WTC11 (cell line): ENCODE measurements at regions not wholly inside any gene's neighbourhood (a gene's known extent, or its start where the extent isn't known, plus 50 kb on each side); places are given as distances from the start of the nearest gene placed in this dataset.

ENCODE experiments used
- ATAC-seq: fragments of 200-7000 bp; cut with Tn5 transposase; 2 replicates; pipeline ENCODE4 v1.10.0; 2021; ENCODE audit warnings: mild to moderate bottlenecking, moderate library complexity
- CTCF ChIA-PET: fragments of 300-600 bp; sonication (Branson Sonifier 250); formaldehyde crosslinking; loops from one replicate; lab custom pipeline; 2021; ENCODE audit warnings: antibody characterized with exemption; lab: Charles Lee
- POLR2A ChIA-PET: fragments of 350-600 bp; sonication (Branson Sonifier 250); formaldehyde crosslinking; loops from one replicate; lab custom pipeline; 2021; ENCODE audit warnings: antibody characterized with exemption; lab: Charles Lee
- DNase-seq: peaks from one replicate; pipeline ENCODE4 v3.0.0; 2021; ENCODE audit warnings: low spot score
- H3K27ac Mint-ChIP-seq: 2 replicates; pipeline ENCODE4 v1.8.0; 2021; ENCODE audit warnings: mixed read lengths
- H3K27me3 Mint-ChIP-seq: 2 replicates; pipeline ENCODE4 v1.8.0; 2021; ENCODE audit warnings: low read depth, mild to moderate bottlenecking, moderate library complexity, mixed read lengths
- H3K36me3 Mint-ChIP-seq: 2 replicates; pipeline ENCODE4 v1.8.0; 2021; ENCODE audit warnings: mixed read lengths
- H3K4me1 Mint-ChIP-seq: 2 replicates; pipeline ENCODE4 v1.8.0; 2022; ENCODE audit warnings: mixed read lengths
- H3K4me3 Mint-ChIP-seq: 2 replicates; pipeline ENCODE4 v1.8.0; 2021; ENCODE audit warnings: mild to moderate bottlenecking, moderate library complexity, mixed read lengths
- H3K9me3 Mint-ChIP-seq: 2 replicates; pipeline ENCODE4 v1.8.0; 2021; ENCODE audit warnings: mixed read lengths
- ATF1 ChIP-seq: sonication (generic); formaldehyde crosslinking; IDR thresholded peaks from 2 replicates; pipeline ENCODE4 v1.8.1; 2023; ENCODE audit warnings: mild to moderate bottlenecking, moderate library complexity, missing genetic modification reagents
- CBFB ChIP-seq: sonication (generic); formaldehyde crosslinking; IDR thresholded peaks from 2 replicates; pipeline ENCODE4 v1.8.1; 2022; ENCODE audit warnings: mild to moderate bottlenecking, low read depth, missing genetic modification reagents
- EMX1 ChIP-seq: fragments of 250-450 bp; sonication (Bioruptor Pico); IDR thresholded peaks from 2 replicates; pipeline ENCODE4 v1.8.0; 2021; ENCODE audit warnings: mild to moderate bottlenecking
- ESRRA ChIP-seq: sonication (generic); formaldehyde crosslinking; IDR thresholded peaks from 2 replicates; pipeline ENCODE4 v1.8.1; 2022; ENCODE audit warnings: mild to moderate bottlenecking, missing genetic modification reagents, borderline replicate concordance
- ETV6 ChIP-seq: sonication (generic); formaldehyde crosslinking; IDR thresholded peaks from 2 replicates; pipeline ENCODE4 v1.8.1; 2022; ENCODE audit warnings: mild to moderate bottlenecking, missing genetic modification reagents
- FOXJ3 ChIP-seq: sonication (generic); formaldehyde crosslinking; IDR thresholded peaks from 2 replicates; pipeline ENCODE4 v1.9.0; 2021; ENCODE audit warnings: missing genetic modification reagents, mild to moderate bottlenecking, borderline replicate concordance
- MYBL2 ChIP-seq: sonication (generic); formaldehyde crosslinking; IDR thresholded peaks from 2 replicates; pipeline ENCODE4 v1.8.1; 2023; ENCODE audit warnings: mild to moderate bottlenecking, moderate library complexity, missing genetic modification reagents
- NR1H2 ChIP-seq: sonication (generic); formaldehyde crosslinking; IDR thresholded peaks from 2 replicates; pipeline ENCODE4 v1.9.0; 2021; ENCODE audit warnings: mild to moderate bottlenecking, moderate library complexity, missing genetic modification reagents
- SMAD4 ChIP-seq: sonication (generic); formaldehyde crosslinking; IDR thresholded peaks from 2 replicates; pipeline ENCODE4 v1.8.0; 2022; ENCODE audit warnings: mild to moderate bottlenecking, missing genetic modification reagents
- TCF7 ChIP-seq: sonication (generic); formaldehyde crosslinking; IDR thresholded peaks from 2 replicates; pipeline ENCODE4 v1.8.0; 2022; ENCODE audit warnings: mild to moderate bottlenecking, low read depth, missing genetic modification reagents, moderate library complexity
- ZNF219 ChIP-seq: sonication (generic); formaldehyde crosslinking; IDR thresholded peaks from 2 replicates; pipeline ENCODE4 v1.8.0; 2023; ENCODE audit warnings: missing genetic modification reagents, mild to moderate bottlenecking, borderline replicate concordance
- ZNF263 ChIP-seq: sonication (generic); formaldehyde crosslinking; IDR thresholded peaks from 2 replicates; pipeline ENCODE4 v1.8.1; 2022; ENCODE audit warnings: low read depth, mild to moderate bottlenecking, moderate library complexity, missing genetic modification reagents
- TF ChIP-seq, protein P1 (sequence below): sonication (generic); formaldehyde crosslinking; conservative IDR thresholded peaks from 2 replicates; pipeline ENCODE4 v1.8.1; 2022; ENCODE audit warnings: mild to moderate bottlenecking, missing genetic modification reagents
- TF ChIP-seq, protein P2 (sequence below): sonication (generic); formaldehyde crosslinking; IDR thresholded peaks from 2 replicates; pipeline ENCODE4 v1.8.0; 2022; ENCODE audit warnings: mild to moderate bottlenecking, missing genetic modification reagents
- TF ChIP-seq, protein P3 (sequence below): fragments of 250-450 bp; sonication (Bioruptor Pico); IDR thresholded peaks from 2 replicates; pipeline ENCODE4 v1.9.0; 2021; ENCODE audit warnings: moderate library complexity, mild to moderate bottlenecking, inconsistent platforms, borderline replicate concordance
- TF ChIP-seq, protein P4 (sequence below): fragments of 250-450 bp; sonication (Bioruptor Pico); IDR thresholded peaks from 2 replicates; pipeline ENCODE4 v1.9.0; 2021; ENCODE audit warnings: mild to moderate bottlenecking
- TF ChIP-seq, protein P5 (sequence below): sonication (generic); formaldehyde crosslinking; IDR thresholded peaks from 2 replicates; pipeline ENCODE4 v1.8.1; 2023; ENCODE audit warnings: mild to moderate bottlenecking, moderate library complexity, missing genetic modification reagents
- TF ChIP-seq, protein P6 (sequence below): sonication (generic); formaldehyde crosslinking; IDR thresholded peaks from 2 replicates; pipeline ENCODE4 v1.8.1; 2022; ENCODE audit warnings: low read depth, missing genetic modification reagents, borderline replicate concordance
- TF ChIP-seq, protein P7 (sequence below): sonication (generic); formaldehyde crosslinking; IDR thresholded peaks from 2 replicates; pipeline ENCODE4 v1.8.1; 2022; ENCODE audit warnings: mild to moderate bottlenecking, missing genetic modification reagents, moderate library complexity, borderline replicate concordance
- TF ChIP-seq, protein P8 (sequence below): sonication (generic); formaldehyde crosslinking; IDR thresholded peaks from 2 replicates; pipeline ENCODE4 v1.8.0; 2022; ENCODE audit warnings: mild to moderate bottlenecking, missing genetic modification reagents

DNA sequence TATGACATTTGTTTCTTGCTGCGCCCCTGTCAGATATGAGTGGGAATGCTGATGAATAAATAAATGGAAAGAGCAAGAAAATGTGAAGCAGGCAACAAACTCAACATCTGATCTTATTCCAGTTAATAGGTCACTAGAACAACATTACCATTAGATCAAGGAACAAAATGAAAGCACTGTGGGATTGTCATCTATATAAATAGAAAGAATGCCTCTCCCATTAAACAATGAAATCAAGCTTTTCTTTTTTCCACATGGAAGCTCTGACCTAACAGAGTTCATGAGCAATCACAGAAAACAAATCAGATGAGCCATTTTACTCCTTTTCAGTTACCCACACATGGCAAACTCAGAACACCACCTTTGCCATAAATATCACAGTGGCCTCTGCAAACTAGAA, 354.8 kb downstream of the SUCLA2 start:
- H3K4me3 Mint-ChIP-seq, result no peak overlapping the region
- no peak for ATAC-seq
- CTCF ChIA-PET, result no interaction called here
- no peak overlapping the region for H3K27ac Mint-ChIP-seq
- H3K36me3 Mint-ChIP-seq, result no peaks in the 10 kb centered on the region
- no peaks in the 10 kb centered on the region for H3K9me3 Mint-ChIP-seq
- POLR2A ChIA-PET, result no interaction called here
- H3K27me3 Mint-ChIP-seq, result no peaks in the 10 kb centered on the region
- TF ChIP-seq, protein P1, sequence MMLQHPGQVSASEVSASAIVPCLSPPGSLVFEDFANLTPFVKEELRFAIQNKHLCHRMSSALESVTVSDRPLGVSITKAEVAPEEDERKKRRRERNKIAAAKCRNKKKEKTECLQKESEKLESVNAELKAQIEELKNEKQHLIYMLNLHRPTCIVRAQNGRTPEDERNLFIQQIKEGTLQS, result no peak
- TF ChIP-seq, protein P2, sequence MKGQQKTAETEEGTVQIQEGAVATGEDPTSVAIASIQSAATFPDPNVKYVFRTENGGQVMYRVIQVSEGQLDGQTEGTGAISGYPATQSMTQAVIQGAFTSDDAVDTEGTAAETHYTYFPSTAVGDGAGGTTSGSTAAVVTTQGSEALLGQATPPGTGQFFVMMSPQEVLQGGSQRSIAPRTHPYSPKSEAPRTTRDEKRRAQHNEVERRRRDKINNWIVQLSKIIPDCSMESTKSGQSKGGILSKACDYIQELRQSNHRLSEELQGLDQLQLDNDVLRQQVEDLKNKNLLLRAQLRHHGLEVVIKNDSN (CRISPR knock-in tag), result no peak
- TF ChIP-seq FOXJ3 (CRISPR knock-in tag), result no peak
- TF ChIP-seq TCF7 (CRISPR knock-in tag), result no peak
- TF ChIP-seq NR1H2 (CRISPR knock-in tag), result no peak
- TF ChIP-seq SMAD4 (CRISPR knock-in tag), result no peak
- TF ChIP-seq, protein P3, sequence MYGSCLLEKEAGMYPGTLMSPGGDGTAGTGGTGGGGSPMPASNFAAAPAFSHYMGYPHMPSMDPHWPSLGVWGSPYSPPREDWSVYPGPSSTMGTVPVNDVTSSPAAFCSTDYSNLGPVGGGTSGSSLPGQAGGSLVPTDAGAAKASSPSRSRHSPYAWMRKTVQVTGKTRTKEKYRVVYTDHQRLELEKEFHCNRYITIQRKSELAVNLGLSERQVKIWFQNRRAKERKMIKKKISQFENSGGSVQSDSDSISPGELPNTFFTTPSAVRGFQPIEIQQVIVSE (CRISPR knock-in tag), result no peak
- H3K4me1 Mint-ChIP-seq, result no peaks in the 10 kb centered on the region
- DNase-seq, result no peak

DNA sequence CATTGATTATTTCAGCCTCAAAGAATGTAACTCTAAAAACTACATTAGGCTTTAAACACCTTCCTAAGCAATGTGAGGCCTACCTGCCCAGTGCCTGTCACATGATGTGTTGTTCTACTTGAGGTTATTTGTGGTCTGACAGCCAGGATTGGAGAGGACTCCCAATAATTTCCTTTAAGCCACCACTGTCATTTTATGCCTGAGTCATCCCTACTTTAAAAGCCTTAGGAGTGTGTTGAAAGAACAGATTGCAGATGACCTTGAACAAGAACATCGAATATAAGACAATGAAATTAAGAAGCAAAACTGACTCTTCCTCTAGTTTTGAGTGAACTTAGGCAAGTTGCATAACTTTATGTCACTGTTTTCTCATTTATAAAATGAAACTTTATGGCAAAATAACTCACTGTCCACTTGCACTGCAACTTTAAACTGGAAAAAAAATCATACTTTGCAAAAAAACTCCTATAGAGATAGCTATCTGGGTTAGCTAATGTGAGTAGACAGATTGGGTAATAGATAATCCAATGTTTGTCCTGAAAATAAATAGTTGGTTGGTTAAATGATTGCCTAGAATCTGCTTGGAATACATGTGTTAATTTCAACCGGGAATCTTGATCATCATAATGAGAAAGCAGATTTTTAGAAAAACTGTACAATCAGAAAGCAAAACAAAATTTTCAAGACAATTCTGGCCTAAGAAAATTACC, 361.2 kb downstream of the SUCLA2 start:
- POLR2A ChIA-PET, result no interaction called here
- ATAC-seq (no peak), DNase-seq (no peak)
- Mint-ChIP-seq H3K36me3 (peaks cover 10% of the 10 kb centered on the region), H3K9me3 (peaks cover 23% of the 10 kb centered on the region), H3K27ac (no peak overlapping the region), H3K4me3 (no peak overlapping the region), H3K27me3 (no peaks in the 10 kb centered on the region; the same call in 1 of the 2 replicates), H3K4me1 (no peaks in the 10 kb centered on the region)
- CTCF ChIA-PET, result no interaction called here
- TF ChIP-seq, protein P4, sequence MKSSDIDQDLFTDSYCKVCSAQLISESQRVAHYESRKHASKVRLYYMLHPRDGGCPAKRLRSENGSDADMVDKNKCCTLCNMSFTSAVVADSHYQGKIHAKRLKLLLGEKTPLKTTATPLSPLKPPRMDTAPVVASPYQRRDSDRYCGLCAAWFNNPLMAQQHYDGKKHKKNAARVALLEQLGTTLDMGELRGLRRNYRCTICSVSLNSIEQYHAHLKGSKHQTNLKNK, result no peak
- TF ChIP-seq ZNF219 (CRISPR knock-in tag) (no peak), MYBL2 (no peak), EMX1 (CRISPR knock-in tag) (no peak), ESRRA (CRISPR knock-in tag) (no peak)
- TF ChIP-seq, protein P5, sequence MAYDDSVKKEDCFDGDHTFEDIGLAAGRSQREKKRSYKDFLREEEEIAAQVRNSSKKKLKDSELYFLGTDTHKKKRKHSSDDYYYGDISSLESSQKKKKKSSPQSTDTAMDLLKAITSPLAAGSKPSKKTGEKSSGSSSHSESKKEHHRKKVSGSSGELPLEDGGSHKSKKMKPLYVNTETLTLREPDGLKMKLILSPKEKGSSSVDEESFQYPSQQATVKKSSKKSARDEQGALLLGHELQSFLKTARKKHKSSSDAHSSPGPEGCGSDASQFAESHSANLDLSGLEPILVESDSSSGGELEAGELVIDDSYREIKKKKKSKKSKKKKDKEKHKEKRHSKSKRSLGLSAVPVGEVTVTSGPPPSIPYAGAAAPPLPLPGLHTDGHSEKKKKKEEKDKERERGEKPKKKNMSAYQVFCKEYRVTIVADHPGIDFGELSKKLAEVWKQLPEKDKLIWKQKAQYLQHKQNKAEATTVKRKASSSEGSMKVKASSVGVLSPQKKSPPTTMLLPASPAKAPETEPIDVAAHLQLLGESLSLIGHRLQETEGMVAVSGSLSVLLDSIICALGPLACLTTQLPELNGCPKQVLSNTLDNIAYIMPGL (CRISPR knock-in tag), result no peak
- TF ChIP-seq, protein P6, sequence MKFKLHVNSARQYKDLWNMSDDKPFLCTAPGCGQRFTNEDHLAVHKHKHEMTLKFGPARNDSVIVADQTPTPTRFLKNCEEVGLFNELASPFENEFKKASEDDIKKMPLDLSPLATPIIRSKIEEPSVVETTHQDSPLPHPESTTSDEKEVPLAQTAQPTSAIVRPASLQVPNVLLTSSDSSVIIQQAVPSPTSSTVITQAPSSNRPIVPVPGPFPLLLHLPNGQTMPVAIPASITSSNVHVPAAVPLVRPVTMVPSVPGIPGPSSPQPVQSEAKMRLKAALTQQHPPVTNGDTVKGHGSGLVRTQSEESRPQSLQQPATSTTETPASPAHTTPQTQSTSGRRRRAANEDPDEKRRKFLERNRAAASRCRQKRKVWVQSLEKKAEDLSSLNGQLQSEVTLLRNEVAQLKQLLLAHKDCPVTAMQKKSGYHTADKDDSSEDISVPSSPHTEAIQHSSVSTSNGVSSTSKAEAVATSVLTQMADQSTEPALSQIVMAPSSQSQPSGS (CRISPR knock-in tag), result no peak

DNA sequence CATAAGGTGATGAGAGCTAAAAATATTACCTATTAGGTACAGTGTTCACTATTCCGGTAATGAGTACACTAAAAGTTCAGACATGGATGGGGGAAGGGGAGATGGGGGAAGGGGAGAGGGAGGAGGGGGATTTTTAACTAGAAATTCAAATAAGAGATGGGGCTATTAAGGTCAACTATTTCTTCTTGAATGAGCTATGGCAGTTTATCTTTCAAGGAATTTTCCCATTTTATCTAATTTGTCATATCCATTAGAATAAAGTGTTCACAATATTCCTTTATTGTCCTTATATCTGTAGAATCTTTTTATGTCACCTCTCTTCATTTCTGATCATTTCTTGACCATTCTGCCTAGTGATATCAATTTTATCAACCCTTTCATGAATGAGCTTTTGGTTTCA, 362.4 kb downstream of the SUCLA2 start:
- no peak overlapping the region for H3K4me3 Mint-ChIP-seq
- no peak for DNase-seq
- ChIA-PET POLR2A (interaction anchor here (0.7 kb wide), 1 partner anchor 8 kb away, joined by 3 read pairs; no protein-coding TSS in a partner anchor), CTCF (no interaction called here)
- no peaks in the 10 kb centered on the region for H3K4me1 Mint-ChIP-seq
- ATAC-seq, result no peak
- H3K9me3 Mint-ChIP-seq, result peaks cover 36% of the 10 kb centered on the region
- H3K36me3 Mint-ChIP-seq, result peaks cover 21% of the 10 kb centered on the region
- no peak overlapping the region for H3K27ac Mint-ChIP-seq
- H3K27me3 Mint-ChIP-seq, result peaks cover 5% of the 10 kb centered on the region
- TF ChIP-seq, protein P7, sequence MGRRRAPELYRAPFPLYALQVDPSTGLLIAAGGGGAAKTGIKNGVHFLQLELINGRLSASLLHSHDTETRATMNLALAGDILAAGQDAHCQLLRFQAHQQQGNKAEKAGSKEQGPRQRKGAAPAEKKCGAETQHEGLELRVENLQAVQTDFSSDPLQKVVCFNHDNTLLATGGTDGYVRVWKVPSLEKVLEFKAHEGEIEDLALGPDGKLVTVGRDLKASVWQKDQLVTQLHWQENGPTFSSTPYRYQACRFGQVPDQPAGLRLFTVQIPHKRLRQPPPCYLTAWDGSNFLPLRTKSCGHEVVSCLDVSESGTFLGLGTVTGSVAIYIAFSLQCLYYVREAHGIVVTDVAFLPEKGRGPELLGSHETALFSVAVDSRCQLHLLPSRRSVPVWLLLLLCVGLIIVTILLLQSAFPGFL, result no peak
- TF ChIP-seq, protein P8, sequence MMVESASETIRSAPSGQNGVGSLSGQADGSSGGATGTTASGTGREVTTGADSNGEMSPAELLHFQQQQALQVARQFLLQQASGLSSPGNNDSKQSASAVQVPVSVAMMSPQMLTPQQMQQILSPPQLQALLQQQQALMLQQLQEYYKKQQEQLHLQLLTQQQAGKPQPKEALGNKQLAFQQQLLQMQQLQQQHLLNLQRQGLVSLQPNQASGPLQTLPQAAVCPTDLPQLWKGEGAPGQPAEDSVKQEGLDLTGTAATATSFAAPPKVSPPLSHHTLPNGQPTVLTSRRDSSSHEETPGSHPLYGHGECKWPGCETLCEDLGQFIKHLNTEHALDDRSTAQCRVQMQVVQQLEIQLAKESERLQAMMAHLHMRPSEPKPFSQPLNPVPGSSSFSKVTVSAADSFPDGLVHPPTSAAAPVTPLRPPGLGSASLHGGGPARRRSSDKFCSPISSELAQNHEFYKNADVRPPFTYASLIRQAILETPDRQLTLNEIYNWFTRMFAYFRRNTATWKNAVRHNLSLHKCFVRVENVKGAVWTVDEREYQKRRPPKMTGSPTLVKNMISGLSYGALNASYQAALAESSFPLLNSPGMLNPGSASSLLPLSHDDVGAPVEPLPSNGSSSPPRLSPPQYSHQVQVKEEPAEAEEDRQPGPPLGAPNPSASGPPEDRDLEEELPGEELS (CRISPR knock-in tag), result no peak
- TF ChIP-seq ZNF219 (CRISPR knock-in tag), result no peak
- no peak for TF ChIP-seq ETV6 (CRISPR knock-in tag)
- no peak for TF ChIP-seq CBFB (CRISPR knock-in tag)
- no peak for TF ChIP-seq ATF1 (CRISPR knock-in tag)
- no peak for TF ChIP-seq ZNF263 (CRISPR knock-in tag)
- TF ChIP-seq TCF7 (CRISPR knock-in tag), result no peak
